ENCODE measurements at regions not wholly inside any gene's neighbourhood (a gene's known extent, or its start where the extent isn't known, plus 50 kb on each side); places are given as distances from the start of the nearest gene placed in this dataset.
"Not testable (repeated sequence)": the region's sequence is repeated elsewhere in the genome, so short reads cannot be mapped to it uniquely, and the experiment has no call there.

- no peak for TF ChIP-seq CTCF (IDR thresholded peaks at IDR 0.05)
- no peak overlapping the region for H3K4me3 ChIP-seq
- WGBS, 2 donors = 79 to 81% methylated on average over 8 of the region's 8 CpGs
- H3K36me3 ChIP-seq = no peaks in the 10 kb centered on the region
- no peaks in the 10 kb centered on the region for H3K4me1 ChIP-seq
- intact Hi-C loops (cut with DNase I) = no loop called here
- no peak overlapping the region for H3K27ac ChIP-seq
- H3K9me3 ChIP-seq = no peaks in the 10 kb centered on the region
- no peaks in the 10 kb centered on the region for H3K27me3 ChIP-seq
- ATAC-seq = no peak
- DNase-seq = no peak
- FAIRE-seq = no peak
These were observed 119.6 kb upstream of the BRWD3 start for GRCh38 chrX:80929251-80929650.

GRCh38 chrX:80917919-80918318 lies 108.2 kb upstream of the BRWD3 start:
- intact Hi-C loops (cut with DNase I) = no loop called here
- no peaks in the 10 kb centered on the region for H3K36me3 ChIP-seq

GRCh38 chrX:80912351-80912750 lies 102.7 kb upstream of the BRWD3 start:
- intact Hi-C loops (cut with DNase I); H3K27me3 ChIP-seq; H3K4me1 ChIP-seq; ATAC-seq; H3K4me3 ChIP-seq; DNase-seq; H3K27ac ChIP-seq; H3K36me3 ChIP-seq; FAIRE-seq; H3K9me3 ChIP-seq: not testable (repeated sequence)
- WGBS, 2 donors = 57 to 72% methylated on average over 2 of the region's 2 CpGs

More at GRCh38 chrX:80917919-80918318, 108.2 kb upstream of the BRWD3 start:
- 41 to 52% methylated on average over 1 of the region's 1 CpG for WGBS, 2 donors
- no peak for DNase-seq
- Histone ChIP-seq H3K27ac (no peak overlapping the region), H3K9me3 (no peaks in the 10 kb centered on the region), H3K4me1 (no peaks in the 10 kb centered on the region), H3K4me3 (no peak overlapping the region), H3K27me3 (no peaks in the 10 kb centered on the region)
- FAIRE-seq = no peak
- no peak for ATAC-seq
- no peak for TF ChIP-seq CTCF (IDR thresholded peaks at IDR 0.05)

- TF ChIP-seq CTCF (IDR thresholded peaks at IDR 0.05) = no peak
- Histone ChIP-seq H3K27ac (no peak overlapping the region), H3K36me3 (no peaks in the 10 kb centered on the region), H3K27me3 (peaks cover 0 to 4% (median 0%) of the 10 kb centered on the region in 4 donors), H3K4me1 (no peaks in the 10 kb centered on the region), H3K9me3 (no peaks in the 10 kb centered on the region), H3K4me3 (no peak overlapping the region)
- ATAC-seq (no peak), FAIRE-seq (no peak), DNase-seq (no peak)
- WGBS, 2 donors = 57 to 65% methylated on average over 1 of the region's 1 CpG
- intact Hi-C loops (cut with DNase I) = loop anchor here in 1 of 3 donors (10.0 kb wide), 1 partner anchor 495 kb away; no protein-coding TSS in a partner anchor
These were observed 70.2 kb upstream of the BRWD3 start for GRCh38 chrX:80879916-80880315.

GRCh38 chrX:80879143-80879542 lies 69.5 kb upstream of the BRWD3 start:
- Histone ChIP-seq H3K27me3 (peaks cover 0 to 4% (median 0%) of the 10 kb centered on the region in 4 donors), H3K4me3 (no peak overlapping the region), H3K36me3 (no peaks in the 10 kb centered on the region), H3K9me3 (no peaks in the 10 kb centered on the region), H3K27ac (no peak overlapping the region), H3K4me1 (no peaks in the 10 kb centered on the region)
- peak in 2 of 4 donors; percentile 45 to 55 for ATAC-seq
- 50 to 59% methylated on average over 1 of the region's 1 CpG for WGBS, 2 donors
- TF ChIP-seq CTCF (IDR thresholded peaks at IDR 0.05) = no peak
- no peak for FAIRE-seq
- intact Hi-C loops (cut with DNase I) = loop anchor here in 1 of 3 donors (10.0 kb wide), 1 partner anchor 496 kb away; no protein-coding TSS in a partner anchor
- DNase-seq = peak in 4 of 6 donors; percentile 9 to 46 (median 30)
